ENCODE measurements at regions not wholly inside any gene's neighbourhood (a gene's known extent, or its start where the extent isn't known, plus 50 kb on each side); places are given as distances from the start of the nearest gene placed in this dataset.

DNA sequence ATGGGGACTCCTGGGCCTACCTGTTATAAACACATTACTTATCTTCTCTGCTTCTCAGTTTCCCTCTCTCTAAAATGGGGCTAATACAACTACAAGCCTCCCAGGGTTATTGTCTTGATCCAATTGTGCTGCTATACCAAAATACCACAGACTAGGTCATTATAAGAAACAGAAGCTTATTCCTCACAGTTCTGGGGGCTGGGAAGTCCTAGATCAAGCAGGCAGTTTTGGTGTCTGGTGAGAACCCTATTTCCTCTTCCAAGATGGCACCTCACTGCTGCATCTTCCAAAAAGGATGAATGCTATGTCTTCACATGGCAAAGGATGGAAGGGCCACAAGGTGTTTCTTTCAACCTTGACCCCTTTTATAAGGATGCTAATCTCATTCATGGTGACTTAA lies 732.9 kb upstream of the TBX3 start:
- no peak for DNase-seq (ENCODE audit: low read depth, low spot score)
- Histone ChIP-seq H3K4me1 (ENCODE audit: insufficient read depth, insufficient read length) (peaks cover under 1% of the 10 kb centered on the region), H3K4me3 (ENCODE audit: insufficient read length, low read depth) (no peak overlapping the region), H3K9me3 (ENCODE audit: insufficient read depth, low read length) (peaks cover 6% of the 10 kb centered on the region; the same call in 1 of the 2 replicates), H3K9ac (ENCODE audit: insufficient read length, low read depth) (no peak overlapping the region), H3K36me3 (ENCODE audit: insufficient read depth, insufficient read length, low read length) (no peaks in the 10 kb centered on the region), H3K27me3 (ENCODE audit: insufficient read depth, insufficient read length) (no peaks in the 10 kb centered on the region)
- no peak for TF ChIP-seq SUZ12 (IDR thresholded peaks at IDR 0.05; ENCODE audit: extremely low read depth, insufficient read depth, insufficient read length)

DNA sequence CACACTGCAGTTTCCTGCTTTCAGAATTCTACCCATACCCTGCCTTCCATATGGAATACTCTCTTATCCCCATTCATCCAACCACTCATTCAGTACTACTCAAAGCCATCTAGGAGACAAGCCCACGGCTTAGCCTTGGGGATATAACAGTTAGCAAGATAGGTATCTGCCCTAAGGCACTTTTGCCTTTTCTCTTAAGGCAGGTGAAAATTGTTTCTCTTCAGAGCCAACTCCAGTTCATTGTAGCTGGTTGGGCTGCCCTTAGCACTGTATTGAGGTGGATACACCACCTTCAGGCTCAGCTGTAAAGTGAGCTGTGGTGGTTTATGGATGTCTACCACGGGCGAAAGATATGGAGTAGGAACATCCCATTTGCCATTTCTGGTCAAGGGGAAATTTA lies 729.7 kb upstream of the TBX3 start:
- Histone ChIP-seq H3K9me3 (ENCODE audit: insufficient read depth, low read length) (peaks cover 6% of the 10 kb centered on the region; the same call in 1 of the 2 replicates), H3K27me3 (ENCODE audit: insufficient read depth, insufficient read length) (no peaks in the 10 kb centered on the region), H3K36me3 (ENCODE audit: insufficient read depth, insufficient read length, low read length) (no peaks in the 10 kb centered on the region), H3K4me1 (ENCODE audit: insufficient read depth, insufficient read length) (peaks cover 5% of the 10 kb centered on the region), H3K9ac (ENCODE audit: insufficient read length, low read depth) (no peak overlapping the region), H3K4me3 (ENCODE audit: insufficient read length, low read depth) (no peak overlapping the region)
- DNase-seq (ENCODE audit: low read depth, low spot score): no peak
- TF ChIP-seq SUZ12 (IDR thresholded peaks at IDR 0.05; ENCODE audit: extremely low read depth, insufficient read depth, insufficient read length) (no peak), YY1 (IDR thresholded peaks at IDR 0.05; ENCODE audit: insufficient read depth, insufficient read length) (no peak), ZNF274 (IDR thresholded peaks at IDR 0.05; ENCODE audit: low read depth, low read length) (no peak)

DNA sequence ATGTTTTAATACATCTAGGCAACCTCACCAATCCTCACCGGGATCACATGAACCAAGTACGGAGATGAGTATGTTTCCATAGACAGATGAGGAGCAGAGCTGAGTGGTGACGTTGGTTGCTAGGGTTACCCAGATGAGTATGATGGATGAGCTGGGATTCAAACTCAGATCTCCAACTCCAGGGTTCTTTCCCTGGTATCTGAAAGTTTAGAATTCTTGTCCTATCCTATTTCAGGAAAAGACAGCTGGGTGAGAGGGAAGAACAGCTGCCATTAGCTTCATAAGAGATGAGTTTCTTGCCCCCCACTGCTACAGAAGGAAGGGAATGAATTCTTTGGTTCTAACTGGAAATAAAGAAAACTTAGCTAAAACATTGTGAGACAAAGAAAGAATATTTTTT lies 728.9 kb upstream of the TBX3 start:
- H3K27me3 ChIP-seq (ENCODE audit: insufficient read depth, insufficient read length): no peaks in the 10 kb centered on the region
- H3K4me1 ChIP-seq (ENCODE audit: insufficient read depth, insufficient read length): peaks cover 5% of the 10 kb centered on the region
- H3K9me3 ChIP-seq (ENCODE audit: insufficient read depth, low read length): peaks cover 6% of the 10 kb centered on the region; the same call in 1 of the 2 replicates
- H3K9ac ChIP-seq (ENCODE audit: insufficient read length, low read depth): no peak overlapping the region
- TF ChIP-seq YY1 (IDR thresholded peaks at IDR 0.05; ENCODE audit: insufficient read depth, insufficient read length) (no peak), ZNF274 (IDR thresholded peaks at IDR 0.05; ENCODE audit: low read depth, low read length) (no peak), SUZ12 (IDR thresholded peaks at IDR 0.05; ENCODE audit: extremely low read depth, insufficient read depth, insufficient read length) (no peak)
- DNase-seq (ENCODE audit: low read depth, low spot score): no peak
- no peak overlapping the region for H3K4me3 ChIP-seq (ENCODE audit: insufficient read length, low read depth)
- H3K36me3 ChIP-seq (ENCODE audit: insufficient read depth, insufficient read length, low read length): no peaks in the 10 kb centered on the region

DNA sequence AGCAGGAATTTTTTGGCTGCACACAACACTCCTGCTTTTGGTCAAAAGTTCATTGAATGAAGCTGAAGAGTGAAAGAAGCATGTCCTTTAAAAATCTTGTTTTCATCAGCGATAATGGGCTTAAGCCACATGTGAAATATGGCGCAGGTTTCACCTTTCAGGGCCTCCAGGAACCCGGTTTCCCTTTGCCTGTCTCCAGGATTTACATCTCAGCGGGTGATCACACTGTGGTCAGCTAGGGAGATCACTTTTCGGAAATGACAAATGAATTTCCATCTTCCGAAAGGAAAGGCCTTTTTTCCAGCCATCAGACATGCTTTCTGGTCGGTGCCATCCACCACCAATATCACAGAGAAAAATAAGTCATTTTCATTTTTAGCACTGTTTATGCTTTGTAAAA lies 727.1 kb upstream of the TBX3 start:
- Histone ChIP-seq H3K27me3 (ENCODE audit: insufficient read depth, insufficient read length) (no peaks in the 10 kb centered on the region), H3K9ac (ENCODE audit: insufficient read length, low read depth) (no peak overlapping the region), H3K4me3 (ENCODE audit: insufficient read length, low read depth) (no peak overlapping the region), H3K4me1 (ENCODE audit: insufficient read depth, insufficient read length) (peaks cover 5% of the 10 kb centered on the region), H3K9me3 (ENCODE audit: insufficient read depth, low read length) (no peaks in the 10 kb centered on the region), H3K36me3 (ENCODE audit: insufficient read depth, insufficient read length, low read length) (no peaks in the 10 kb centered on the region)
- no peak for DNase-seq (ENCODE audit: low read depth, low spot score)
- TF ChIP-seq SUZ12 (IDR thresholded peaks at IDR 0.05; ENCODE audit: extremely low read depth, insufficient read depth, insufficient read length): no peak
- no peak for TF ChIP-seq YY1 (IDR thresholded peaks at IDR 0.05; ENCODE audit: insufficient read depth, insufficient read length)
- TF ChIP-seq ZNF274 (IDR thresholded peaks at IDR 0.05; ENCODE audit: low read depth, low read length): no peak

DNA sequence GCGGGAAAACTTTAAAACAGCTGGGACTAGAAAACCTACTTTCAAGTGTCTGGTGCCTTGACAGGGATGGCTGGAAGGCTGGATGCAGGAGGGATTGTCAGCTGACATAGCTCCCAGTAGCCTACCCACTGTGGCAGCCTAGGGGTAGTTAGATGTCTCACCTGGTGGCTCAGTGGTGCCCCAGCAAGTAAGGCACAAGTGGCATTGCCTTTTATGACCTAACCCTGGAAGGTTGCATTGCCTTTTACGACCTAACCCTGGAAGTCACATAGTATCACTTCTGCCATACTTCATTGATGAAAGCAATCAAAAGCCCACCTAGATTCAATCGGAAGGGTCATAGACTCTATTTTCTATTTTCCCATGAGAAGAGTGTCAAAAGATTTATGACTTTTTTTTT lies 724.7 kb upstream of the TBX3 start:
- no peaks in the 10 kb centered on the region for H3K36me3 ChIP-seq (ENCODE audit: insufficient read depth, insufficient read length, low read length)
- no peaks in the 10 kb centered on the region for H3K9me3 ChIP-seq (ENCODE audit: insufficient read depth, low read length)
- H3K9ac ChIP-seq (ENCODE audit: insufficient read length, low read depth): no peak overlapping the region
- H3K4me3 ChIP-seq (ENCODE audit: insufficient read length, low read depth): no peak overlapping the region
- H3K4me1 ChIP-seq (ENCODE audit: insufficient read depth, insufficient read length): peaks cover 5% of the 10 kb centered on the region
- TF ChIP-seq ZNF274 (IDR thresholded peaks at IDR 0.05; ENCODE audit: low read depth, low read length) (no peak), SUZ12 (IDR thresholded peaks at IDR 0.05; ENCODE audit: extremely low read depth, insufficient read depth, insufficient read length) (no peak), YY1 (IDR thresholded peaks at IDR 0.05; ENCODE audit: insufficient read depth, insufficient read length) (no peak)
- DNase-seq (ENCODE audit: low read depth, low spot score): no peak
- H3K27me3 ChIP-seq (ENCODE audit: insufficient read depth, insufficient read length): no peaks in the 10 kb centered on the region

DNA sequence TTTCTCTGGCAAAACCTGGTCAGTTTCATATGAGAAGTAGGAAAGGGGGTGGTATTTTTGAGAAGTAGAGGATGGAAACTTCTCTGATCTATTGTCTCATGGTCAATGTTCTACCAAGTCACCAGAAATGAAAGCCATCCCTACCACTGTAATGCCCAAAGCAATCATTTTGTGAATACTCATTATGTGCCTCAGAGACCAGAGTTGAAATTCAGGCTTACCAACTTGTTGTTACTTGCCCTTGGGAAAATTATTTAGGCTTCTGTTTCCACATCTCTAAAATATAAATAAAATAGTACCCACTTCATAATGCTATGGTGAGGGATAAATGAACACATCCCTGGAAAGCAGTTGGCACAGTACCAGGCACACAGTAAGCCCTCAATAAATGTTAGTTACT lies 723.7 kb upstream of the TBX3 start:
- Histone ChIP-seq H3K4me1 (ENCODE audit: insufficient read depth, insufficient read length) (peaks cover 5% of the 10 kb centered on the region), H3K4me3 (ENCODE audit: insufficient read length, low read depth) (no peak overlapping the region), H3K27me3 (ENCODE audit: insufficient read depth, insufficient read length) (no peaks in the 10 kb centered on the region), H3K36me3 (ENCODE audit: insufficient read depth, insufficient read length, low read length) (no peaks in the 10 kb centered on the region), H3K9ac (ENCODE audit: insufficient read length, low read depth) (no peak overlapping the region), H3K9me3 (ENCODE audit: insufficient read depth, low read length) (no peaks in the 10 kb centered on the region)
- DNase-seq (ENCODE audit: low read depth, low spot score): no peak
- no peak for TF ChIP-seq YY1 (IDR thresholded peaks at IDR 0.05; ENCODE audit: insufficient read depth, insufficient read length)
- no peak for TF ChIP-seq SUZ12 (IDR thresholded peaks at IDR 0.05; ENCODE audit: extremely low read depth, insufficient read depth, insufficient read length)
- no peak for TF ChIP-seq ZNF274 (IDR thresholded peaks at IDR 0.05; ENCODE audit: low read depth, low read length)

DNA sequence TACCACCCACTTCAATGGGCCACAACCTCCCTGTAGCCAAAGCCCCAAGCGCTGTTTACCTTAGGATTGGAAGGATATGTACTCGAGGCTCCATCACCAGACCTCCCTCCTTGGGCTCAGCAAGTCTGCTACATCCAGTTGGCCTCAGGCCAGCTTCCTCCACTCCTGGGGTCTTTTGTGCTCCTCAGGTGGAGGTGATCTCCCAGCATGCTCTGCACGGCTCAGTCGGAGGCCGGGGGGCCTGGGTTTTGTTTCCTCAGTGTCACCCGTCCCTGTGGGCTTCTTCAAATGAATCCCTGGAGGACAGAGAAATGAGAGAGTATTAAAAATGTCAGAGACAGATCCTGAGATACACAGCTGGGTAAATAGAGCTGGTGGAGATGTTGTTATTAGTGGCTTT lies 723.1 kb upstream of the TBX3 start:
- no peak for DNase-seq (ENCODE audit: low read depth, low spot score)
- peaks cover 5% of the 10 kb centered on the region for H3K4me1 ChIP-seq (ENCODE audit: insufficient read depth, insufficient read length)
- no peak overlapping the region for H3K4me3 ChIP-seq (ENCODE audit: insufficient read length, low read depth)
- no peak for TF ChIP-seq YY1 (IDR thresholded peaks at IDR 0.05; ENCODE audit: insufficient read depth, insufficient read length)
- no peak for TF ChIP-seq SUZ12 (IDR thresholded peaks at IDR 0.05; ENCODE audit: extremely low read depth, insufficient read depth, insufficient read length)
- no peaks in the 10 kb centered on the region for H3K36me3 ChIP-seq (ENCODE audit: insufficient read depth, insufficient read length, low read length)
- H3K9ac ChIP-seq (ENCODE audit: insufficient read length, low read depth): no peak overlapping the region
- no peaks in the 10 kb centered on the region for H3K9me3 ChIP-seq (ENCODE audit: insufficient read depth, low read length)
- H3K27me3 ChIP-seq (ENCODE audit: insufficient read depth, insufficient read length): no peaks in the 10 kb centered on the region

DNA sequence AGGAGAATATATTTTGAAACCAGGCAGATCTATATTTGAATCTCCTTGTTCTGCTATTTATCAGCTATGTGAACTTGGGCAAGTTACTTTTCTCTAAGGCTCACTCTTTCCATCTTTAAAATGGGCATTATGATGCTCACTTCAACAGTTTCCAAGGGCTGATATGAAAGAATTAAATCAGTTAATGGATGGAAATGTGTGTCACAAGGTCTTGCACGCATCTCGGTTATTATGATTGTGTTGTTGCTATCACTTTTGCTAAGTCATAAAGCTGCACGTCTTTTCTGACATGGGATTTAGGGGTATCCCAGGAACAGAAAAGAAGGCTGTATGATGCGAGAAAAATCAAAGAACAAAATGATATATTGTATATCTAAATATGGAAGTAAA lies 721.5 kb upstream of the TBX3 start:
- H3K9me3 ChIP-seq (ENCODE audit: insufficient read depth, low read length): no peaks in the 10 kb centered on the region
- H3K4me3 ChIP-seq (ENCODE audit: insufficient read length, low read depth): no peak overlapping the region
- no peaks in the 10 kb centered on the region for H3K27me3 ChIP-seq (ENCODE audit: insufficient read depth, insufficient read length)
- no peaks in the 10 kb centered on the region for H3K4me1 ChIP-seq (ENCODE audit: insufficient read depth, insufficient read length)
- no peak overlapping the region for H3K9ac ChIP-seq (ENCODE audit: insufficient read length, low read depth)
- DNase-seq (ENCODE audit: low read depth, low spot score): no peak
- H3K36me3 ChIP-seq (ENCODE audit: insufficient read depth, insufficient read length, low read length): no peaks in the 10 kb centered on the region
- TF ChIP-seq ZNF274 (IDR thresholded peaks at IDR 0.05; ENCODE audit: low read depth, low read length): no peak
- TF ChIP-seq YY1 (IDR thresholded peaks at IDR 0.05; ENCODE audit: insufficient read depth, insufficient read length): no peak
- TF ChIP-seq SUZ12 (IDR thresholded peaks at IDR 0.05; ENCODE audit: extremely low read depth, insufficient read depth, insufficient read length): no peak

Measured in NT2/D1 (cell line).